Right lobe of liver (tissue), 4 donors: ENCODE measurements at regions not wholly inside any gene's neighbourhood (a gene's known extent, or its start where the extent isn't known, plus 50 kb on each side); places are given as distances from the start of the nearest gene placed in this dataset.

Experiments used
- POLR2A ChIP-seq: fragments of 450-650 bp; IDR thresholded peaks from one replicate; pipeline ENCODE4 v1.6.1; 2017; ENCODE audit warnings: antibody characterized with exemption, mild to moderate bottlenecking
- TF ChIP-seq, protein P1 (sequence below), 4 donors: fragments of 200-600 bp in 3 of 4; fragments of 450-650 bp in 1 of 4; IDR thresholded peaks; one replicate each; pipeline versions ENCODE4 v1.5.1 to v1.8.0; 2016 to 2022; ENCODE audit warnings: antibody characterized with exemption in 4 of 4, mild to moderate bottlenecking in 2 of 4
- donor health status: DM: no; HTN: no; CAD: no.
- donor health status: DM: no; HTN: no; CAD: no.
- donor health status: DM: no; HTN: yes; CAD: no.

DNA sequence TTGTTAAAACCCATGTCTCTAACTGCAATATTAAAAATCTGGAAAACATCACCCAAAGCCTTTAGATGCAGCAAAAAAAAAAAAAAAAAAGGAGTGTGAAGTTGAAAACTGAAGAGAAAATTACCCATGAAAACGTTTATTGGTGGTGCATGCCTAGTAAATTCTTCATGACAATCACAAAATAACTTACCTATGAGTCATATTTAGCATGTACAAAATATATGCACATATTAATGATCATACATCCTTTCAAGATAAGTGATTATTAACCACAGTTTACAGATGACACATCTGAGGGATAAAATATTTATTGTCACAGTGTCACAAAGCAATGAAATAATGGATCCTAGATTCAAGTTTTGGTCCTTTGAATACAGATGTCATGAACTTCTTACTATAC, 505.2 kb upstream of the NR5A2 start:
- TF ChIP-seq, protein P1, sequence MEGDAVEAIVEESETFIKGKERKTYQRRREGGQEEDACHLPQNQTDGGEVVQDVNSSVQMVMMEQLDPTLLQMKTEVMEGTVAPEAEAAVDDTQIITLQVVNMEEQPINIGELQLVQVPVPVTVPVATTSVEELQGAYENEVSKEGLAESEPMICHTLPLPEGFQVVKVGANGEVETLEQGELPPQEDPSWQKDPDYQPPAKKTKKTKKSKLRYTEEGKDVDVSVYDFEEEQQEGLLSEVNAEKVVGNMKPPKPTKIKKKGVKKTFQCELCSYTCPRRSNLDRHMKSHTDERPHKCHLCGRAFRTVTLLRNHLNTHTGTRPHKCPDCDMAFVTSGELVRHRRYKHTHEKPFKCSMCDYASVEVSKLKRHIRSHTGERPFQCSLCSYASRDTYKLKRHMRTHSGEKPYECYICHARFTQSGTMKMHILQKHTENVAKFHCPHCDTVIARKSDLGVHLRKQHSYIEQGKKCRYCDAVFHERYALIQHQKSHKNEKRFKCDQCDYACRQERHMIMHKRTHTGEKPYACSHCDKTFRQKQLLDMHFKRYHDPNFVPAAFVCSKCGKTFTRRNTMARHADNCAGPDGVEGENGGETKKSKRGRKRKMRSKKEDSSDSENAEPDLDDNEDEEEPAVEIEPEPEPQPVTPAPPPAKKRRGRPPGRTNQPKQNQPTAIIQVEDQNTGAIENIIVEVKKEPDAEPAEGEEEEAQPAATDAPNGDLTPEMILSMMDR (IDR thresholded peaks at IDR 0.05), result no peak
- no peak for TF ChIP-seq POLR2A
